SK-N-SH treated with all-trans-retinoic acid at 6 μM for 48 hours (cell line): ENCODE measurements at regions not wholly inside any gene's neighbourhood (a gene's known extent, or its start where the extent isn't known, plus 50 kb on each side); places are given as distances from the start of the nearest gene placed in this dataset.

Source experiments
- ATAC-seq: fragments of 200-7000 bp; cut with Tn5 transposase; 3 replicates; pipeline ENCODE4 v1.9.1; 2020; ENCODE audit warnings: mild to moderate bottlenecking, moderate library complexity
- ARNTL ChIP-seq: fragments of 450-650 bp; formaldehyde crosslinking; IDR thresholded peaks from 2 replicates; pipeline ENCODE4 v1.5.0; 2020; ENCODE audit warnings: low read depth, mild to moderate bottlenecking, moderate library complexity, borderline replicate concordance
- BACH2 ChIP-seq: fragments of 250-450 bp; sonication (Bioruptor Pico); IDR thresholded peaks from 2 replicates; pipeline ENCODE4 v1.9.0; 2021; ENCODE audit warnings: mild to moderate bottlenecking, borderline replicate concordance
- CREB5 ChIP-seq: fragments of 250-450 bp; sonication (Bioruptor Pico); IDR thresholded peaks from 2 replicates; pipeline ENCODE4 v1.5.1; 2020; ENCODE audit warnings: low read depth, mild to moderate bottlenecking, moderate library complexity
- CSDC2 ChIP-seq: fragments of 250-450 bp; sonication (Bioruptor Pico); IDR thresholded peaks from 2 replicates; pipeline ENCODE4 v1.5.0; 2020; ENCODE audit warnings: mild to moderate bottlenecking, moderate library complexity
- CSRNP3 ChIP-seq: fragments of 250-450 bp; sonication (Bioruptor Pico); IDR thresholded peaks from 2 replicates; pipeline ENCODE4 v1.5.1; 2021; ENCODE audit warnings: mild to moderate bottlenecking, moderate library complexity
- ESRRG ChIP-seq: fragments of 250-450 bp; sonication (Bioruptor Pico); IDR thresholded peaks from 2 replicates; pipeline ENCODE4 v1.6.1; 2021; ENCODE audit warnings: mild to moderate bottlenecking
- GLIS3 ChIP-seq: fragments of 250-450 bp; sonication (Bioruptor Pico); IDR thresholded peaks from 2 replicates; pipeline ENCODE4 v1.5.0; 2020; ENCODE audit warnings: mild to moderate bottlenecking, moderate library complexity
- ISL1 ChIP-seq: fragments of 250-450 bp; sonication (Bioruptor Pico); IDR thresholded peaks from 2 replicates; pipeline ENCODE4 v2.1.2; 2022; ENCODE audit warnings: mild to moderate bottlenecking, moderate library complexity
- OSR1 ChIP-seq: fragments of 250-450 bp; sonication (Bioruptor Pico); IDR thresholded peaks from 2 replicates; pipeline ENCODE4 v1.8.0; 2022; ENCODE audit warnings: moderate library complexity, mild to moderate bottlenecking, inconsistent platforms
- POU6F1 ChIP-seq: fragments of 250-450 bp; sonication (Bioruptor Pico); IDR thresholded peaks from 2 replicates; pipeline ENCODE4 v1.8.0; 2021; ENCODE audit warnings: low read depth, mild to moderate bottlenecking, moderate library complexity, borderline replicate concordance
- PPARA ChIP-seq: fragments of 250-450 bp; sonication (Bioruptor Pico); IDR thresholded peaks from 2 replicates; pipeline ENCODE4 v1.5.0; 2020; ENCODE audit warnings: mild to moderate bottlenecking, borderline replicate concordance
- SNAI2 ChIP-seq: fragments of 250-450 bp; sonication (Bioruptor Pico); IDR thresholded peaks from 2 replicates; pipeline ENCODE4 v1.5.0; 2020; ENCODE audit warnings: mild to moderate bottlenecking, moderate library complexity
- TCF4 ChIP-seq: fragments of 250-450 bp; sonication (Bioruptor Pico); IDR thresholded peaks from 2 replicates; pipeline ENCODE4 v1.8.0; 2021; ENCODE audit warnings: mild to moderate bottlenecking, moderate library complexity, borderline replicate concordance
- TOX ChIP-seq: fragments of 250-450 bp; sonication (Bioruptor Pico); IDR thresholded peaks from 2 replicates; pipeline ENCODE4 v1.8.0; 2021; ENCODE audit warnings: mild to moderate bottlenecking, moderate library complexity, borderline replicate concordance
- ZC3H10 ChIP-seq: fragments of 250-450 bp; sonication (Bioruptor Pico); IDR thresholded peaks from 2 replicates; pipeline ENCODE4 v1.5.1; 2021; ENCODE audit warnings: mild to moderate bottlenecking, moderate library complexity
- ZFP3 ChIP-seq: fragments of 250-450 bp; sonication (Bioruptor Pico); IDR thresholded peaks from 2 replicates; pipeline ENCODE4 v1.5.0; 2020; ENCODE audit warnings: mild to moderate bottlenecking, moderate library complexity
- ZFP30 ChIP-seq: fragments of 450-650 bp; formaldehyde crosslinking; IDR thresholded peaks from 2 replicates; pipeline ENCODE4 v1.5.0; 2022; ENCODE audit warnings: mild to moderate bottlenecking, moderate library complexity
- ZNF70 ChIP-seq: fragments of 450-650 bp; formaldehyde crosslinking; IDR thresholded peaks from 2 replicates; pipeline ENCODE4 v1.5.0; 2020; ENCODE audit warnings: mild to moderate bottlenecking, moderate library complexity
- ZNF8 ChIP-seq: fragments of 450-650 bp; formaldehyde crosslinking; IDR thresholded peaks from 2 replicates; pipeline ENCODE4 v1.5.0; 2020; ENCODE audit warnings: mild to moderate bottlenecking, moderate library complexity
- TF ChIP-seq, protein P1 (sequence below): fragments of 250-450 bp; sonication (Bioruptor Pico); IDR thresholded peaks from 2 replicates; pipeline ENCODE4 v1.8.0; 2020; ENCODE audit warnings: mild to moderate bottlenecking, moderate library complexity, borderline replicate concordance
- TF ChIP-seq, protein P2 (sequence below): fragments of 250-450 bp; sonication (Bioruptor Pico); IDR thresholded peaks from 2 replicates; pipeline ENCODE4 v1.5.0; 2020; ENCODE audit warnings: mild to moderate bottlenecking, moderate library complexity

GRCh38 chr7:20053334-20054104, 163.7 kb downstream of the MACC1 start:
- TF ChIP-seq BACH2 (CRISPR knock-in tag), result no peak
- no peak for TF ChIP-seq GLIS3 (CRISPR knock-in tag)
- TF ChIP-seq ZFP3 (CRISPR knock-in tag), result no peak
- TF ChIP-seq ZC3H10, result no peak
- no peak for TF ChIP-seq CSRNP3 (CRISPR knock-in tag)
- TF ChIP-seq ZFP30 (CRISPR knock-in tag), result no peak
- no peak for TF ChIP-seq TOX (CRISPR knock-in tag)
- TF ChIP-seq, all 23 proteins: peak for 0
- no peak for ATAC-seq

GRCh38 chr7:20050241-20050966, 166.8 kb downstream of the MACC1 start:
- no peak for ATAC-seq
- TF ChIP-seq ISL1 (CRISPR knock-in tag) (no peak), POU6F1 (CRISPR knock-in tag) (no peak), ZFP3 (CRISPR knock-in tag) (no peak), GLIS3 (CRISPR knock-in tag) (no peak), ARNTL (CRISPR knock-in tag) (no peak), TCF4 (CRISPR knock-in tag) (no peak), TOX (CRISPR knock-in tag) (no peak), ZC3H10 (no peak), ZNF8 (CRISPR knock-in tag) (no peak), ESRRG (no peak)
- TF ChIP-seq, protein P1, sequence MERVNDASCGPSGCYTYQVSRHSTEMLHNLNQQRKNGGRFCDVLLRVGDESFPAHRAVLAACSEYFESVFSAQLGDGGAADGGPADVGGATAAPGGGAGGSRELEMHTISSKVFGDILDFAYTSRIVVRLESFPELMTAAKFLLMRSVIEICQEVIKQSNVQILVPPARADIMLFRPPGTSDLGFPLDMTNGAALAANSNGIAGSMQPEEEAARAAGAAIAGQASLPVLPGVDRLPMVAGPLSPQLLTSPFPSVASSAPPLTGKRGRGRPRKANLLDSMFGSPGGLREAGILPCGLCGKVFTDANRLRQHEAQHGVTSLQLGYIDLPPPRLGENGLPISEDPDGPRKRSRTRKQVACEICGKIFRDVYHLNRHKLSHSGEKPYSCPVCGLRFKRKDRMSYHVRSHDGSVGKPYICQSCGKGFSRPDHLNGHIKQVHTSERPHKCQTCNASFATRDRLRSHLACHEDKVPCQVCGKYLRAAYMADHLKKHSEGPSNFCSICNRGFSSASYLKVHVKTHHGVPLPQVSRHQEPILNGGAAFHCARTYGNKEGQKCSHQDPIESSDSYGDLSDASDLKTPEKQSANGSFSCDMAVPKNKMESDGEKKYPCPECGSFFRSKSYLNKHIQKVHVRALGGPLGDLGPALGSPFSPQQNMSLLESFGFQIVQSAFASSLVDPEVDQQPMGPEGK (CRISPR knock-in tag), result no peak

GRCh38 chr7:20038676-20039075, 178.5 kb downstream of the MACC1 start:
- no peak for TF ChIP-seq PPARA (CRISPR knock-in tag)
- TF ChIP-seq POU6F1 (CRISPR knock-in tag), result no peak
- TF ChIP-seq ZFP3 (CRISPR knock-in tag), result no peak
- no peak for TF ChIP-seq CREB5 (CRISPR knock-in tag)
- TF ChIP-seq OSR1 (CRISPR knock-in tag), result no peak
- no peak for TF ChIP-seq ZC3H10
- TF ChIP-seq TCF4 (CRISPR knock-in tag), result no peak
- no peak for TF ChIP-seq ZNF8 (CRISPR knock-in tag)
- TF ChIP-seq ISL1 (CRISPR knock-in tag), result no peak
- TF ChIP-seq, protein P2, sequence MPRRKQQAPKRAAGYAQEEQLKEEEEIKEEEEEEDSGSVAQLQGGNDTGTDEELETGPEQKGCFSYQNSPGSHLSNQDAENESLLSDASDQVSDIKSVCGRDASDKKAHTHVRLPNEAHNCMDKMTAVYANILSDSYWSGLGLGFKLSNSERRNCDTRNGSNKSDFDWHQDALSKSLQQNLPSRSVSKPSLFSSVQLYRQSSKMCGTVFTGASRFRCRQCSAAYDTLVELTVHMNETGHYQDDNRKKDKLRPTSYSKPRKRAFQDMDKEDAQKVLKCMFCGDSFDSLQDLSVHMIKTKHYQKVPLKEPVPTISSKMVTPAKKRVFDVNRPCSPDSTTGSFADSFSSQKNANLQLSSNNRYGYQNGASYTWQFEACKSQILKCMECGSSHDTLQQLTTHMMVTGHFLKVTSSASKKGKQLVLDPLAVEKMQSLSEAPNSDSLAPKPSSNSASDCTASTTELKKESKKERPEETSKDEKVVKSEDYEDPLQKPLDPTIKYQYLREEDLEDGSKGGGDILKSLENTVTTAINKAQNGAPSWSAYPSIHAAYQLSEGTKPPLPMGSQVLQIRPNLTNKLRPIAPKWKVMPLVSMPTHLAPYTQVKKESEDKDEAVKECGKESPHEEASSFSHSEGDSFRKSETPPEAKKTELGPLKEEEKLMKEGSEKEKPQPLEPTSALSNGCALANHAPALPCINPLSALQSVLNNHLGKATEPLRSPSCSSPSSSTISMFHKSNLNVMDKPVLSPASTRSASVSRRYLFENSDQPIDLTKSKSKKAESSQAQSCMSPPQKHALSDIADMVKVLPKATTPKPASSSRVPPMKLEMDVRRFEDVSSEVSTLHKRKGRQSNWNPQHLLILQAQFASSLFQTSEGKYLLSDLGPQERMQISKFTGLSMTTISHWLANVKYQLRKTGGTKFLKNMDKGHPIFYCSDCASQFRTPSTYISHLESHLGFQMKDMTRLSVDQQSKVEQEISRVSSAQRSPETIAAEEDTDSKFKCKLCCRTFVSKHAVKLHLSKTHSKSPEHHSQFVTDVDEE (CRISPR knock-in tag), result no peak
- no peak for TF ChIP-seq ESRRG
- TF ChIP-seq SNAI2 (CRISPR knock-in tag), result no peak
- TF ChIP-seq ZFP30 (CRISPR knock-in tag), result no peak
- no peak for TF ChIP-seq ZNF70
- TF ChIP-seq TOX (CRISPR knock-in tag), result no peak
- TF ChIP-seq CSDC2 (CRISPR knock-in tag), result no peak
- no peak for TF ChIP-seq CSRNP3 (CRISPR knock-in tag)
- no peak for ATAC-seq
